Loucy (cell line): ENCODE measurements at regions not wholly inside any gene's neighbourhood (a gene's known extent, or its start where the extent isn't known, plus 50 kb on each side); places are given as distances from the start of the nearest gene placed in this dataset.

Experiments used
- EZH2phosphoT487 ChIP-seq: fragments of 200-600 bp; IDR thresholded peaks from 2 replicates; pipeline ENCODE4 v1.6.1; 2018; ENCODE audit warnings: antibody characterized with exemption, mild to moderate bottlenecking, moderate library complexity, borderline replicate concordance
- TF ChIP-seq, protein P1 (sequence below): fragments of 200-600 bp; sonication (generic); conservative IDR thresholded peaks from 2 replicates; pipeline ENCODE4 v1.5.1; 2014; ENCODE audit warnings: mild to moderate bottlenecking, antibody characterized with exemption, low read length

DNA sequence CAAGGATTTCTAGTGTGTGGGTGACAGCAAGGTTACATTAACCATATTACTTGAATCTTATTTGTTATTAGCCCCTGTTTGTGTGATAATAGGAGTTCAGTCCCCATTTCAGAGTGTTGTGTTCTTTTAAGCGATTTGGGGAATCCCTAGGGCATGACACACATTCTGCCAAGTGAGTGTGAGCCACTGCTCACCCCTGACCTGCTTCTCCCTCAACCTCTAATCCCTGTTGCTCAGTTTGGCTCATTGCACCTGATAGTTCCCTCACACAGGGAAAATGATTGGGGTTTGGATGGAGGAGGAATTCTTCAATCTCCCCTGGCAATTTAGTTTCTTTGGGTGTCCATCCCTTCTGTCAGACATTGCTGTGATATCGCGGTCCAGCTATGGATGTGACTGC lies 149.2 kb downstream of the DMRTA1 start:
- TF ChIP-seq, protein P1, sequence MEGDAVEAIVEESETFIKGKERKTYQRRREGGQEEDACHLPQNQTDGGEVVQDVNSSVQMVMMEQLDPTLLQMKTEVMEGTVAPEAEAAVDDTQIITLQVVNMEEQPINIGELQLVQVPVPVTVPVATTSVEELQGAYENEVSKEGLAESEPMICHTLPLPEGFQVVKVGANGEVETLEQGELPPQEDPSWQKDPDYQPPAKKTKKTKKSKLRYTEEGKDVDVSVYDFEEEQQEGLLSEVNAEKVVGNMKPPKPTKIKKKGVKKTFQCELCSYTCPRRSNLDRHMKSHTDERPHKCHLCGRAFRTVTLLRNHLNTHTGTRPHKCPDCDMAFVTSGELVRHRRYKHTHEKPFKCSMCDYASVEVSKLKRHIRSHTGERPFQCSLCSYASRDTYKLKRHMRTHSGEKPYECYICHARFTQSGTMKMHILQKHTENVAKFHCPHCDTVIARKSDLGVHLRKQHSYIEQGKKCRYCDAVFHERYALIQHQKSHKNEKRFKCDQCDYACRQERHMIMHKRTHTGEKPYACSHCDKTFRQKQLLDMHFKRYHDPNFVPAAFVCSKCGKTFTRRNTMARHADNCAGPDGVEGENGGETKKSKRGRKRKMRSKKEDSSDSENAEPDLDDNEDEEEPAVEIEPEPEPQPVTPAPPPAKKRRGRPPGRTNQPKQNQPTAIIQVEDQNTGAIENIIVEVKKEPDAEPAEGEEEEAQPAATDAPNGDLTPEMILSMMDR = no peak
- no peak for TF ChIP-seq EZH2phosphoT487
